ENCODE measurements at regions not wholly inside any gene's neighbourhood (a gene's known extent, or its start where the extent isn't known, plus 50 kb on each side); places are given as distances from the start of the nearest gene placed in this dataset.

GRCh38 chr11:114783805-114784204 lies 105.5 kb downstream of the NXPE2 start:
- no peaks in the 10 kb centered on the region for H3K36me3 ChIP-seq
- H3K9me3 ChIP-seq, result no peaks in the 10 kb centered on the region
- no peak for TF ChIP-seq CTCF (IDR thresholded peaks at IDR 0.05)
- intact Hi-C loops (cut with DNase I; ENCODE audit: low total_unique reads), result no loop called here
- no peak overlapping the region for H3K27ac ChIP-seq
- no peak overlapping the region for H3K4me3 ChIP-seq
- H3K27me3 ChIP-seq, result peaks cover 0 to 11% of the 10 kb centered on the region in 2 donors
- H3K4me1 ChIP-seq, result no peaks in the 10 kb centered on the region
- no peak for DNase-seq

GRCh38 chr11:114784216-114784615 lies 105.9 kb downstream of the NXPE2 start:
- no peak overlapping the region for H3K27ac ChIP-seq
- no peak for TF ChIP-seq CTCF (IDR thresholded peaks at IDR 0.05)
- H3K4me3 ChIP-seq, result no peak overlapping the region
- H3K36me3 ChIP-seq, result no peaks in the 10 kb centered on the region
- intact Hi-C loops (cut with DNase I; ENCODE audit: low total_unique reads), result no loop called here
- peaks cover 0 to 11% of the 10 kb centered on the region in 2 donors for H3K27me3 ChIP-seq
- no peaks in the 10 kb centered on the region for H3K4me1 ChIP-seq
- DNase-seq, result no peak
- H3K9me3 ChIP-seq, result no peaks in the 10 kb centered on the region

GRCh38 chr11:114784891-114785290 lies 106.6 kb downstream of the NXPE2 start:
- intact Hi-C loops (cut with DNase I; ENCODE audit: low total_unique reads), result no loop called here
- TF ChIP-seq CTCF (IDR thresholded peaks at IDR 0.05), result no peak

GRCh38 chr11:114785820-114786219 lies 107.5 kb downstream of the NXPE2 start:
- H3K9me3 ChIP-seq, result no peaks in the 10 kb centered on the region
- no peak overlapping the region for H3K4me3 ChIP-seq
- H3K4me1 ChIP-seq, result no peaks in the 10 kb centered on the region
- DNase-seq, result no peak
- intact Hi-C loops (cut with DNase I; ENCODE audit: low total_unique reads), result no loop called here
- no peak for TF ChIP-seq CTCF (IDR thresholded peaks at IDR 0.05)
- peaks cover 0 to 11% of the 10 kb centered on the region in 2 donors for H3K27me3 ChIP-seq
- H3K36me3 ChIP-seq, result no peaks in the 10 kb centered on the region
- H3K27ac ChIP-seq, result no peak overlapping the region

More at GRCh38 chr11:114784891-114785290, 106.6 kb downstream of the NXPE2 start:
- H3K9me3 ChIP-seq, result no peaks in the 10 kb centered on the region
- no peak overlapping the region for H3K4me3 ChIP-seq
- no peaks in the 10 kb centered on the region for H3K4me1 ChIP-seq
- H3K27me3 ChIP-seq, result peaks cover 0 to 11% of the 10 kb centered on the region in 2 donors
- no peak for DNase-seq
- no peak overlapping the region for H3K27ac ChIP-seq
- no peaks in the 10 kb centered on the region for H3K36me3 ChIP-seq

- DNase-seq, result no peak
- intact Hi-C loops (cut with DNase I; ENCODE audit: low total_unique reads), result no loop called here
- H3K9me3 ChIP-seq, result no peaks in the 10 kb centered on the region
- H3K36me3 ChIP-seq, result no peaks in the 10 kb centered on the region
- no peak overlapping the region for H3K27ac ChIP-seq
- H3K4me3 ChIP-seq, result no peak overlapping the region
- no peak for TF ChIP-seq CTCF (IDR thresholded peaks at IDR 0.05)
- H3K27me3 ChIP-seq, result peaks cover 0 to 11% of the 10 kb centered on the region in 2 donors
- H3K4me1 ChIP-seq, result no peaks in the 10 kb centered on the region
Measured at GRCh38 chr11:114787126-114787525, 108.8 kb downstream of the NXPE2 start.

- Histone ChIP-seq H3K27ac (no peak overlapping the region), H3K36me3 (no peaks in the 10 kb centered on the region), H3K9me3 (no peaks in the 10 kb centered on the region), H3K4me3 (no peak overlapping the region), H3K4me1 (no peaks in the 10 kb centered on the region), H3K27me3 (peaks cover 0 to 9% of the 10 kb centered on the region in 2 donors)
- intact Hi-C loops (cut with DNase I; ENCODE audit: low total_unique reads), result no loop called here
- no peak for DNase-seq
- TF ChIP-seq CTCF (IDR thresholded peaks at IDR 0.05), result no peak
Measured at GRCh38 chr11:114790910-114791309, 112.6 kb downstream of the NXPE2 start.

Measured in tibial artery (tissue), 4 donors.